Thyroid gland (tissue), 4 donors: ENCODE measurements at regions not wholly inside any gene's neighbourhood (a gene's known extent, or its start where the extent isn't known, plus 50 kb on each side); places are given as distances from the start of the nearest gene placed in this dataset.
A peak's percentile ranks its signal among the peaks of the same experiment; 100 is the strongest.
"Not testable (repeated sequence)": the region's sequence is repeated elsewhere in the genome, so short reads cannot be mapped to it uniquely, and the experiment has no call there.

Experiments
- DNase-seq, 2 donors: peaks; one replicate each; pipeline ENCODE4 v3.0.0-alpha.2; 2019
- H3K27ac ChIP-seq, 3 donors: fragments of 200-600 bp; sonication (generic); 1 replicate in 2 of 3; 2 replicates in 1 of 3; pipeline ENCODE4 v1.5.1; 2016 to 2019; ENCODE audit warnings: mild to moderate bottlenecking in 1 of 3, moderate library complexity in 1 of 3
- H3K27me3 ChIP-seq: fragments of 200-600 bp; sonication (generic); one replicate; pipeline ENCODE4 v1.5.1; 2019
- H3K36me3 ChIP-seq, 2 donors: fragments of 200-600 bp; sonication (generic); one replicate each; pipeline ENCODE4 v1.5.1; 2016 to 2019
- H3K4me1 ChIP-seq, 2 donors: fragments of 200-600 bp; sonication (generic); one replicate each; pipeline ENCODE4 v1.5.1; 2017 to 2019
- H3K4me3 ChIP-seq, 3 donors: fragments of 200-600 bp; sonication (generic); replicated peaks in 1 of 3; 1 replicate in 2 of 3; 2 replicates in 1 of 3; pipeline ENCODE4 v1.5.1; 2016; ENCODE audit warnings: mild to moderate bottlenecking in 1 of 3
- H3K9me3 ChIP-seq: fragments of 200-600 bp; sonication (generic); one replicate; pipeline ENCODE4 v1.5.1; 2017
- CTCF ChIP-seq, 6 experiments: fragments of 200-600 bp in 3 of 6; fragments of 450-650 bp in 3 of 6; sonication (generic) in 3 of 6; IDR thresholded peaks; one replicate each; pipeline ENCODE4 v1.5.1; 2016 to 2019; ENCODE audit warnings: antibody characterized with exemption in 6 of 6, mild to moderate bottlenecking in 2 of 6, inconsistent platforms in 1 of 6, moderate library complexity in 1 of 6
- POLR2A ChIP-seq, 2 donors: fragments of 450-650 bp; IDR thresholded peaks; one replicate each; pipeline ENCODE4 v1.6.1; 2017; ENCODE audit warnings: antibody characterized with exemption in 2 of 2, mild to moderate bottlenecking in 2 of 2, moderate library complexity in 1 of 2
- WGBS, 2 donors: methylation state at CpG; one replicate each; pipeline ENCODE4 v1.1.5; 2017; 5-methylcytosine and 5-hydroxymethylcytosine counted together
- intact Hi-C: fragments of 100-400 bp; cut with DNase I; formaldehyde crosslinking; loops from one replicate; pipeline ENCODE4 v1.15.1; 2023

- Histone ChIP-seq H3K9me3 (no peaks in the 10 kb centered on the region), H3K4me1 (peaks cover 22 to 34% of the 10 kb centered on the region in 2 donors), H3K27ac (no peak overlapping the region), H3K36me3 (no peaks in the 10 kb centered on the region), H3K27me3 (no peaks in the 10 kb centered on the region), H3K4me3 (no peak overlapping the region)
- TF ChIP-seq POLR2A (IDR thresholded peaks at IDR 0.05) (no peak), CTCF (IDR thresholded peaks at IDR 0.05) (no peak)
- WGBS, 2 donors, result 67 to 75% methylated on average over 1 of the region's 1 CpG
- intact Hi-C loops, result no loop called here
- no peak for DNase-seq
These were observed 104.3 kb upstream of the FRMD4B start for GRCh38 chr3:69490235-69490634.

GRCh38 chr3:69488026-69488425 lies 102.1 kb upstream of the FRMD4B start:
- Histone ChIP-seq H3K27me3 (no peaks in the 10 kb centered on the region), H3K4me3 (no peak overlapping the region), H3K4me1 (peaks cover 15 to 32% of the 10 kb centered on the region in 2 donors), H3K36me3 (no peaks in the 10 kb centered on the region), H3K27ac (no peak overlapping the region), H3K9me3 (no peaks in the 10 kb centered on the region)
- intact Hi-C loops, result no loop called here
- TF ChIP-seq POLR2A (IDR thresholded peaks at IDR 0.05), result no peak
- no peak for TF ChIP-seq CTCF (IDR thresholded peaks at IDR 0.05)
- DNase-seq, result no peak

GRCh38 chr3:69485489-69485888 lies 99.6 kb upstream of the FRMD4B start:
- H3K27me3 ChIP-seq, result no peaks in the 10 kb centered on the region
- no peaks in the 10 kb centered on the region for H3K9me3 ChIP-seq
- TF ChIP-seq CTCF (IDR thresholded peaks at IDR 0.05) (no peak), POLR2A (IDR thresholded peaks at IDR 0.05) (no peak)
- H3K36me3 ChIP-seq, result no peaks in the 10 kb centered on the region
- DNase-seq, result no peak
- H3K27ac ChIP-seq, result no peak overlapping the region
- H3K4me1 ChIP-seq, result peaks cover 18 to 22% of the 10 kb centered on the region in 2 donors
- intact Hi-C loops, result no loop called here
- no peak overlapping the region for H3K4me3 ChIP-seq
- WGBS, 2 donors, result 93 to 100% methylated on average over 2 of the region's 4 CpGs

- H3K27me3 ChIP-seq, result no peaks in the 10 kb centered on the region
- no peak for TF ChIP-seq POLR2A (IDR thresholded peaks at IDR 0.05)
- no peak for TF ChIP-seq CTCF (IDR thresholded peaks at IDR 0.05)
- peak in 1 of 2 donors; percentile 31 for DNase-seq
- H3K9me3 ChIP-seq, result no peaks in the 10 kb centered on the region
- peaks cover 18 to 21% of the 10 kb centered on the region in 2 donors for H3K4me1 ChIP-seq
- intact Hi-C loops, result no loop called here
- H3K36me3 ChIP-seq, result no peaks in the 10 kb centered on the region
- H3K27ac ChIP-seq, result no peak overlapping the region
- H3K4me3 ChIP-seq, result no peak overlapping the region
- WGBS, 2 donors, result 73 to 75% methylated on average over 4 to 6 of the region's 6 CpGs
These were observed 98.9 kb upstream of the FRMD4B start for GRCh38 chr3:69484507-69485393.

GRCh38 chr3:69483449-69483848 lies 97.6 kb upstream of the FRMD4B start:
- Histone ChIP-seq H3K27ac (no peak overlapping the region), H3K27me3 (no peaks in the 10 kb centered on the region), H3K4me3 (no peak overlapping the region), H3K9me3 (no peaks in the 10 kb centered on the region), H3K4me1 (peaks cover 18 to 21% of the 10 kb centered on the region in 2 donors), H3K36me3 (no peaks in the 10 kb centered on the region)
- WGBS, 2 donors, result 84 to 89% methylated on average over 3 of the region's 3 CpGs
- TF ChIP-seq POLR2A (IDR thresholded peaks at IDR 0.05), result no peak
- TF ChIP-seq CTCF (IDR thresholded peaks at IDR 0.05), result no peak
- DNase-seq, result no peak
- intact Hi-C loops, result no loop called here

GRCh38 chr3:69480986-69481385 lies 95.1 kb upstream of the FRMD4B start:
- H3K9me3 ChIP-seq, H3K27ac ChIP-seq, H3K27me3 ChIP-seq, H3K36me3 ChIP-seq, H3K4me3 ChIP-seq, DNase-seq, intact Hi-C loops: not testable (repeated sequence)
- peaks cover 18 to 21% of the 10 kb centered on the region in 2 donors for H3K4me1 ChIP-seq
- 90 to 92% methylated on average over 16 of the region's 16 CpGs for WGBS, 2 donors
